ENCODE measurements at regions not wholly inside any gene's neighbourhood (a gene's known extent, or its start where the extent isn't known, plus 50 kb on each side); places are given as distances from the start of the nearest gene placed in this dataset.

DNA sequence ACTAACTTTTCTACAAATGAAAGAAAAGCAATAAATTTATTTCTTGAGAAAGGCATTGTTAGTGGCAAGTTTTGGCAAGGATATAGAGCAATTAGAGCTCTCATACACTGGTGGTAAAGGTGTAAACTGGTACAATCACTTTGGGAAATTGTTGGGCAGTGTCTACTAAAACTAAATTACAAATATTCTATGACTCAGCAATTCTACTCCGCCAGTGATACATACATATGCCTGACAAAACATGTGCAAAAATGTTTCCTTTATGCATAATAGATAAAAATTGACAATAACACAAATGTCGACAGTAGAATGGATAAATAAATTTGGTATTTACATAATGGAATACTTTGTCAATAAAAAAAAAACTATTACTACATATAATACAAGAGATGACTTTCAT is 96.3 kb upstream of the SATB2 start:
- Histone ChIP-seq H2AFZ (ENCODE audit: low read length) (no peak overlapping the region), H3K9me3 (ENCODE audit: low read length) (no peaks in the 10 kb centered on the region), H3K4me1 (ENCODE audit: insufficient read depth, low read length, poor library complexity, severe bottlenecking) (no peaks in the 10 kb centered on the region), H3K79me2 (ENCODE audit: insufficient read depth, low read depth, low read length) (no peaks in the 10 kb centered on the region), H3K4me3 (ENCODE audit: low read depth, low read length, poor library complexity, severe bottlenecking) (no peak overlapping the region), H3K27ac (ENCODE audit: low read depth, low read length, poor library complexity, severe bottlenecking) (no peak overlapping the region), H3K36me3 (ENCODE audit: insufficient read depth, low read length) (no peaks in the 10 kb centered on the region), H3K4me2 (ENCODE audit: low read length) (no peak overlapping the region), H4K20me1 (ENCODE audit: insufficient read depth, low read length) (no peaks in the 10 kb centered on the region), H3K9me2 (ENCODE audit: insufficient read depth, low read length) (no peaks in the 10 kb centered on the region)
- intact Hi-C loops (cut with micrococcal nuclease; ENCODE audit: unreplicated experiment): no loop called here
- DNase-seq (ENCODE audit: low spot score): no peak
- no TSS peak for BruUV-seq (replicated peaks)
- TF ChIP-seq, protein P1, sequence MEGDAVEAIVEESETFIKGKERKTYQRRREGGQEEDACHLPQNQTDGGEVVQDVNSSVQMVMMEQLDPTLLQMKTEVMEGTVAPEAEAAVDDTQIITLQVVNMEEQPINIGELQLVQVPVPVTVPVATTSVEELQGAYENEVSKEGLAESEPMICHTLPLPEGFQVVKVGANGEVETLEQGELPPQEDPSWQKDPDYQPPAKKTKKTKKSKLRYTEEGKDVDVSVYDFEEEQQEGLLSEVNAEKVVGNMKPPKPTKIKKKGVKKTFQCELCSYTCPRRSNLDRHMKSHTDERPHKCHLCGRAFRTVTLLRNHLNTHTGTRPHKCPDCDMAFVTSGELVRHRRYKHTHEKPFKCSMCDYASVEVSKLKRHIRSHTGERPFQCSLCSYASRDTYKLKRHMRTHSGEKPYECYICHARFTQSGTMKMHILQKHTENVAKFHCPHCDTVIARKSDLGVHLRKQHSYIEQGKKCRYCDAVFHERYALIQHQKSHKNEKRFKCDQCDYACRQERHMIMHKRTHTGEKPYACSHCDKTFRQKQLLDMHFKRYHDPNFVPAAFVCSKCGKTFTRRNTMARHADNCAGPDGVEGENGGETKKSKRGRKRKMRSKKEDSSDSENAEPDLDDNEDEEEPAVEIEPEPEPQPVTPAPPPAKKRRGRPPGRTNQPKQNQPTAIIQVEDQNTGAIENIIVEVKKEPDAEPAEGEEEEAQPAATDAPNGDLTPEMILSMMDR (conservative IDR thresholded peaks at IDR 0.05; ENCODE audit: low read length): no peak
- TF ChIP-seq EZH2phosphoT487 (IDR thresholded peaks at IDR 0.05; ENCODE audit: borderline replicate concordance, low read depth, low read length): no peak
- ChIA-PET CTCF (ENCODE audit: unreplicated experiment) (no interaction called here), POLR2A (interaction anchor here (0.5 kb wide), 1 partner anchor 1174 kb away, joined by 3 read pairs; no protein-coding TSS in a partner anchor)

DNA sequence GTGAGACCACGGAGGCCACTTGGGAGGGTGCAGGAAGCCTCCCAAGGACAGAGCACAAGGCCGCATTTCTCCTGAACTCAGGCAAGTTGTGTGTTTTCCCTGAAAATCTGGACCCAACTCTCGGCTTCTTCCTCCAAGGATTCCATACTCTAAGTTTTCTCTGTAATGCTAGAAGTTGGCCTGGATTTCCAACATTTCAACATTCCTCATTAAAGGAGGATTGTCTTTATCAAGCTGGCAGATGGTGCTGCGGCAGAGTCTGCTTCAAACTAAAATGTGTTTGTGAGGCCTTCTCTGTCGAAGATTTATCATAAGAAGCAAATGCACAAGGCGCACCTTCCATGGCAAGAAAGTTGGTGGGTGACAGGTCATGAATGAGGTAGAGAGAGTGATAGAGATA is 94.4 kb upstream of the SATB2 start:
- H3K4me2 ChIP-seq (ENCODE audit: low read length): no peak overlapping the region
- no peaks in the 10 kb centered on the region for H3K9me2 ChIP-seq (ENCODE audit: insufficient read depth, low read length)
- H3K79me2 ChIP-seq (ENCODE audit: insufficient read depth, low read depth, low read length): no peaks in the 10 kb centered on the region
- H3K4me3 ChIP-seq (ENCODE audit: low read depth, low read length, poor library complexity, severe bottlenecking): no peak overlapping the region
- no peak for TF ChIP-seq EZH2phosphoT487 (IDR thresholded peaks at IDR 0.05; ENCODE audit: borderline replicate concordance, low read depth, low read length)
- TF ChIP-seq, protein P1 (conservative IDR thresholded peaks at IDR 0.05; ENCODE audit: low read length): no peak
- no peak overlapping the region for H3K27ac ChIP-seq (ENCODE audit: low read depth, low read length, poor library complexity, severe bottlenecking)
- no peaks in the 10 kb centered on the region for H4K20me1 ChIP-seq (ENCODE audit: insufficient read depth, low read length)
- ChIA-PET POLR2A (interaction anchor here (0.8 kb wide), 1 partner anchor 24 kb away, joined by 3 read pairs; no protein-coding TSS in a partner anchor), CTCF (ENCODE audit: unreplicated experiment) (no interaction called here)
- no TSS peak for BruUV-seq (replicated peaks)
- no peaks in the 10 kb centered on the region for H3K36me3 ChIP-seq (ENCODE audit: insufficient read depth, low read length)
- no peak overlapping the region for H2AFZ ChIP-seq (ENCODE audit: low read length)
- no peak for DNase-seq (ENCODE audit: low spot score)
- H3K4me1 ChIP-seq (ENCODE audit: insufficient read depth, low read length, poor library complexity, severe bottlenecking): no peaks in the 10 kb centered on the region
- intact Hi-C loops (cut with micrococcal nuclease; ENCODE audit: unreplicated experiment): no loop called here
- H3K9me3 ChIP-seq (ENCODE audit: low read length): no peaks in the 10 kb centered on the region

DNA sequence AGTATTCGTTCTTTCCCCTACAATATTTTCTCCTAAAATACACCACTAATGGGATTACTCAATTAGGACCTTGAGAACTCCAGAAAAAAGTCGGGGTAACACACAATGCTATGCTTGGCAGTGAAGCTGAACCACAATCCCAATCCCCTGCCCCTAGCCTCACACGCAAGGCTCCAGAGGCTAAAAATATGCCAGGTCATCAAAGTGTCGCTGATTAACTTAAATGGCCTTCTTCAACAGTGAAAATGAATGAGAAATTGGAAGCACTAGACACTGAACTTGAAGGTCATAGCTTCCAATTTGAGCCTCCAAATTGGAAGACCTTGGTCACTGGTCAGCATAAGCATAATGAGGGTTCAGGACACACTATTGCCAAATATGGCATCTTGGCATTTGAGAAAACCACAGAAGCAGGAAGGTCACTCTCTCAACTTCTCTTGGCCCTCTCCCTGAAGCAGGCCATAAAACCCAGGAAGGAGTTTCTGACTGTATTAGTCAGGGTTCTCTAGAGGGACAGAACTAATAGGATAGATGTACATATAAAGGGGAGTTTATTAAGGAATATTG is 86.0 kb upstream of the SATB2 start:
- H3K4me2 ChIP-seq (ENCODE audit: low read length): no peak overlapping the region
- H3K4me3 ChIP-seq (ENCODE audit: low read depth, low read length, poor library complexity, severe bottlenecking): no peak overlapping the region
- CTCF ChIA-PET (ENCODE audit: unreplicated experiment): no interaction called here
- no peaks in the 10 kb centered on the region for H3K79me2 ChIP-seq (ENCODE audit: insufficient read depth, low read depth, low read length)
- BruUV-seq (replicated peaks): no TSS peak
- POLR2A ChIA-PET: no interaction called here
- no peaks in the 10 kb centered on the region for H3K9me2 ChIP-seq (ENCODE audit: insufficient read depth, low read length)
- no peaks in the 10 kb centered on the region for H4K20me1 ChIP-seq (ENCODE audit: insufficient read depth, low read length)
- H3K36me3 ChIP-seq (ENCODE audit: insufficient read depth, low read length): no peaks in the 10 kb centered on the region
- intact Hi-C loops (cut with micrococcal nuclease; ENCODE audit: unreplicated experiment): no loop called here
- DNase-seq (ENCODE audit: low spot score): no peak
- H3K9me3 ChIP-seq (ENCODE audit: low read length): no peaks in the 10 kb centered on the region
- TF ChIP-seq EZH2phosphoT487 (IDR thresholded peaks at IDR 0.05; ENCODE audit: borderline replicate concordance, low read depth, low read length): no peak
- TF ChIP-seq, protein P1 (conservative IDR thresholded peaks at IDR 0.05; ENCODE audit: low read length): no peak
- no peaks in the 10 kb centered on the region for H3K4me1 ChIP-seq (ENCODE audit: insufficient read depth, low read length, poor library complexity, severe bottlenecking)
- no peak overlapping the region for H2AFZ ChIP-seq (ENCODE audit: low read length)
- no peak overlapping the region for H3K27ac ChIP-seq (ENCODE audit: low read depth, low read length, poor library complexity, severe bottlenecking)

Data from OCI-LY7 (cell line).